HFFc6 (cell line): ENCODE measurements at regions not wholly inside any gene's neighbourhood (a gene's known extent, or its start where the extent isn't known, plus 50 kb on each side); places are given as distances from the start of the nearest gene placed in this dataset.

ENCODE experiments used
- DNase-seq: peaks from one replicate; pipeline ENCODE4 v3.0.0-alpha.2; 2018
- H3K27ac Mint-ChIP-seq: 2 replicates; pipeline ENCODE4 v1.8.0; 2020; ENCODE audit warnings: mild to moderate bottlenecking, mixed read lengths
- H3K27me3 Mint-ChIP-seq: 2 replicates; pipeline ENCODE4 v1.8.0; 2021; ENCODE audit warnings: mild to moderate bottlenecking, moderate library complexity, mixed read lengths; ENCODE audit not compliant: insufficient read depth
- H3K36me3 Mint-ChIP-seq: 2 replicates; pipeline ENCODE4 v1.8.0; 2021; ENCODE audit warnings: low read depth, mixed read lengths
- H3K4me1 Mint-ChIP-seq: 2 replicates; pipeline ENCODE4 v1.8.0; 2020; ENCODE audit warnings: low read depth, mixed read lengths
- H3K4me3 Mint-ChIP-seq: 2 replicates; pipeline ENCODE4 v1.8.0; 2020; ENCODE audit warnings: mild to moderate bottlenecking, moderate library complexity, mixed read lengths
- H3K9me3 Mint-ChIP-seq: 2 replicates; pipeline ENCODE4 v1.8.0; 2020; ENCODE audit warnings: mild to moderate bottlenecking, mixed read lengths
- CTCF ChIP-seq: fragments of 200-600 bp; sonication (generic); IDR thresholded peaks from 2 replicates; pipeline ENCODE4 v1.5.0; 2021; ENCODE audit warnings: antibody characterized with exemption, mild to moderate bottlenecking

- H3K9me3 Mint-ChIP-seq, result peaks cover 27% of the 10 kb centered on the region
- H3K36me3 Mint-ChIP-seq, result no peaks in the 10 kb centered on the region
Observed at GRCh38 chr18:66440433-66440832, 163.5 kb downstream of the CDH19 start.

GRCh38 chr18:66439670-66440069, 164.2 kb downstream of the CDH19 start:
- no peaks in the 10 kb centered on the region for H3K4me1 Mint-ChIP-seq
- no peaks in the 10 kb centered on the region for H3K27me3 Mint-ChIP-seq
- H3K36me3 Mint-ChIP-seq, result no peaks in the 10 kb centered on the region
- no peak for TF ChIP-seq CTCF
- DNase-seq, result no peak
- H3K27ac Mint-ChIP-seq, result no peak overlapping the region
- no peak overlapping the region for H3K4me3 Mint-ChIP-seq
- peaks cover 29% of the 10 kb centered on the region for H3K9me3 Mint-ChIP-seq

More at GRCh38 chr18:66440433-66440832, 163.5 kb downstream of the CDH19 start:
- H3K27ac Mint-ChIP-seq, result no peak overlapping the region
- no peak for DNase-seq
- TF ChIP-seq CTCF, result no peak
- no peaks in the 10 kb centered on the region for H3K27me3 Mint-ChIP-seq
- no peak overlapping the region for H3K4me3 Mint-ChIP-seq
- no peaks in the 10 kb centered on the region for H3K4me1 Mint-ChIP-seq

GRCh38 chr18:66438711-66439536, 165.0 kb downstream of the CDH19 start:
- Mint-ChIP-seq H3K4me3 (no peak overlapping the region), H3K4me1 (no peaks in the 10 kb centered on the region), H3K27me3 (no peaks in the 10 kb centered on the region), H3K9me3 (peaks cover 29% of the 10 kb centered on the region), H3K36me3 (no peaks in the 10 kb centered on the region), H3K27ac (no peak overlapping the region)
- DNase-seq, result no peak
- TF ChIP-seq CTCF, result no peak

GRCh38 chr18:66432636-66433035, 171.3 kb downstream of the CDH19 start:
- peaks cover 14% of the 10 kb centered on the region for H3K9me3 Mint-ChIP-seq
- H3K4me3 Mint-ChIP-seq, result no peak overlapping the region
- no peaks in the 10 kb centered on the region for H3K27me3 Mint-ChIP-seq
- no peak overlapping the region for H3K27ac Mint-ChIP-seq
- H3K4me1 Mint-ChIP-seq, result no peaks in the 10 kb centered on the region
- no peak for DNase-seq
- no peaks in the 10 kb centered on the region for H3K36me3 Mint-ChIP-seq
- no peak for TF ChIP-seq CTCF

GRCh38 chr18:66428795-66429194, 175.1 kb downstream of the CDH19 start:
- no peaks in the 10 kb centered on the region for H3K27me3 Mint-ChIP-seq

More at GRCh38 chr18:66428795-66429194, 175.1 kb downstream of the CDH19 start:
- DNase-seq, result no peak
- H3K36me3 Mint-ChIP-seq, result no peaks in the 10 kb centered on the region
- peaks cover 22% of the 10 kb centered on the region for H3K9me3 Mint-ChIP-seq
- no peak overlapping the region for H3K4me3 Mint-ChIP-seq
- H3K27ac Mint-ChIP-seq, result no peak overlapping the region
- no peak for TF ChIP-seq CTCF
- H3K4me1 Mint-ChIP-seq, result no peaks in the 10 kb centered on the region
